ENCODE measurements at regions not wholly inside any gene's neighbourhood (a gene's known extent, or its start where the extent isn't known, plus 50 kb on each side); places are given as distances from the start of the nearest gene placed in this dataset.

DNA sequence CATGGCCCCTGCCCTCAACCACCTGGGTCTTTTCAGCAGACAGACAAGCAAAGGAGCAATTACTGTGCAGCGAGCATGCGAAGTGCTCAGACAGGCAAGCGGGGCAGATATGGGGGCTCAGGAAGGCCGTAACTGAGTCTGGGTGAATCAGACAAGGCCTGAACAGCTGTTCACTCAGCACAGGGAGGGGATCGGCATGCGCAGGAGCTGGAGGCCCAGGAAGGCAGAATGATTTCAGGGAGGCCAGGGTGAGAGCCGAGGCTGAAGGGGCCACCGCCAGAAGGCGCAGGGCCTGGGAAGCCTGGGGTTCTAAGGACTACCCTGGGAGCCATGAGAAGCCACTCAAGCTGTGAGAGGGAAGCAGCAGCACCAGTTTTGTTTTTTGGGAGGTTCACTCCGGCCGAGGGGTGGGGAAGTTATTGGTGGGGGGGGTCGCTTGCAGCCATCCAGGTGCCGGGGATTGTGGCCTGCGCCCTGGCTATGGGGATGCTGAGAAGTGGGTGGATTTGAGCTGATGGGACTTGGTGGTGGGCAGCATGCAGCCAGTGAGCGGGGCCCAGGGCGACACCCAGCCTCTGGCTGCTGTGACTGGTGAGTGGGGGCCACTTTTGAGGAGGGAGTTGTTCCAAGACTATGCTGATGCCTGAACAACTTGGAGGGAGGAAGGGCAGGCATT is 132.2 kb downstream of the TSN start:
- intact Hi-C loops (cut with micrococcal nuclease) = no loop called here
- Mint-ChIP-seq H3K9me3 (no peaks in the 10 kb centered on the region), H3K36me3 (no peaks in the 10 kb centered on the region), H3K27ac (no peak overlapping the region), H3K4me1 (peaks cover 2% of the 10 kb centered on the region), H3K4me3 (no peak overlapping the region), H3K27me3 (ENCODE audit: low read depth in 3 of 3) (peaks cover 0 to 9% (median 2%) of the 10 kb centered on the region in 3 donors)
- H3K9me3 ChIP-seq (replicated peaks in 1 of 2; ENCODE audit: control insufficient read depth in 1 of 2, insufficient read depth in 1 of 2, low read length in 2 of 2) = no peaks in the 10 kb centered on the region
- no peaks in the 10 kb centered on the region for H3K4me1 ChIP-seq (ENCODE audit: control insufficient read depth in 1 of 2, insufficient read depth in 2 of 2, low read length in 2 of 2)
- TF ChIP-seq, protein P1, sequence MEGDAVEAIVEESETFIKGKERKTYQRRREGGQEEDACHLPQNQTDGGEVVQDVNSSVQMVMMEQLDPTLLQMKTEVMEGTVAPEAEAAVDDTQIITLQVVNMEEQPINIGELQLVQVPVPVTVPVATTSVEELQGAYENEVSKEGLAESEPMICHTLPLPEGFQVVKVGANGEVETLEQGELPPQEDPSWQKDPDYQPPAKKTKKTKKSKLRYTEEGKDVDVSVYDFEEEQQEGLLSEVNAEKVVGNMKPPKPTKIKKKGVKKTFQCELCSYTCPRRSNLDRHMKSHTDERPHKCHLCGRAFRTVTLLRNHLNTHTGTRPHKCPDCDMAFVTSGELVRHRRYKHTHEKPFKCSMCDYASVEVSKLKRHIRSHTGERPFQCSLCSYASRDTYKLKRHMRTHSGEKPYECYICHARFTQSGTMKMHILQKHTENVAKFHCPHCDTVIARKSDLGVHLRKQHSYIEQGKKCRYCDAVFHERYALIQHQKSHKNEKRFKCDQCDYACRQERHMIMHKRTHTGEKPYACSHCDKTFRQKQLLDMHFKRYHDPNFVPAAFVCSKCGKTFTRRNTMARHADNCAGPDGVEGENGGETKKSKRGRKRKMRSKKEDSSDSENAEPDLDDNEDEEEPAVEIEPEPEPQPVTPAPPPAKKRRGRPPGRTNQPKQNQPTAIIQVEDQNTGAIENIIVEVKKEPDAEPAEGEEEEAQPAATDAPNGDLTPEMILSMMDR (IDR thresholded peaks at IDR 0.05) = no peak
- WGBS (ENCODE audit: insufficient coverage) = 96% methylated on average over 16 of the region's 16 CpGs
- no peak overlapping the region for H2AFZ ChIP-seq (ENCODE audit: insufficient read depth, low read depth, low read length, poor library complexity, severe bottlenecking)
- no peaks in the 10 kb centered on the region for H4K20me1 ChIP-seq (ENCODE audit: insufficient read depth, low read length)
- no peak overlapping the region for H3K4me2 ChIP-seq (replicated peaks; ENCODE audit: extremely low read depth, low read length, poor library complexity, severe bottlenecking)
- no peak for DNase-seq
- H3K9ac ChIP-seq (ENCODE audit: insufficient read depth, low read length, poor library complexity, severe bottlenecking) = no peak overlapping the region
- no peaks in the 10 kb centered on the region for H3K27me3 ChIP-seq (ENCODE audit: control insufficient read depth in 2 of 2, insufficient read depth in 2 of 2, low read length in 2 of 2)
- no peaks in the 10 kb centered on the region for H3K79me2 ChIP-seq (ENCODE audit: insufficient read depth, low read length)
- H3K27ac ChIP-seq (ENCODE audit: low read depth in 1 of 2, low read length in 2 of 2) = no peak overlapping the region
- no peaks in the 10 kb centered on the region for H3K36me3 ChIP-seq (replicated peaks in 1 of 2; ENCODE audit: control insufficient read depth in 1 of 2, insufficient read depth in 2 of 2, low read length in 2 of 2)
- no peak overlapping the region for H3K4me3 ChIP-seq (replicated peaks in 1 of 3; ENCODE audit: low read depth in 2 of 3, low read length in 3 of 3)

GRCh38 chr2:121888189-121888557 is 132.7 kb downstream of the TSN start:
- no peak overlapping the region for H3K4me3 ChIP-seq (replicated peaks in 1 of 3; ENCODE audit: low read depth in 2 of 3, low read length in 3 of 3)
- intact Hi-C loops (cut with micrococcal nuclease) = no loop called here
- no peaks in the 10 kb centered on the region for H3K9me3 Mint-ChIP-seq
- no peaks in the 10 kb centered on the region for H3K27me3 ChIP-seq (ENCODE audit: control insufficient read depth in 2 of 2, insufficient read depth in 2 of 2, low read length in 2 of 2)
- H3K4me3 Mint-ChIP-seq = no peak overlapping the region
- no peak overlapping the region for H2AFZ ChIP-seq (ENCODE audit: insufficient read depth, low read depth, low read length, poor library complexity, severe bottlenecking)
- no peak for DNase-seq
- H3K4me2 ChIP-seq (replicated peaks; ENCODE audit: extremely low read depth, low read length, poor library complexity, severe bottlenecking) = no peak overlapping the region
- H3K9ac ChIP-seq (ENCODE audit: insufficient read depth, low read length, poor library complexity, severe bottlenecking) = no peak overlapping the region
- H3K27me3 Mint-ChIP-seq (ENCODE audit: low read depth in 3 of 3) = peaks cover 0 to 9% (median 4%) of the 10 kb centered on the region in 3 donors
- H3K36me3 Mint-ChIP-seq = no peaks in the 10 kb centered on the region
- H3K27ac Mint-ChIP-seq = no peak overlapping the region
- H3K4me1 Mint-ChIP-seq = peaks cover 2% of the 10 kb centered on the region
- no peaks in the 10 kb centered on the region for H3K36me3 ChIP-seq (replicated peaks in 1 of 2; ENCODE audit: control insufficient read depth in 1 of 2, insufficient read depth in 2 of 2, low read length in 2 of 2)
- TF ChIP-seq, protein P1 (IDR thresholded peaks at IDR 0.05) = peak; percentile 50
- H3K4me1 ChIP-seq (ENCODE audit: control insufficient read depth in 1 of 2, insufficient read depth in 2 of 2, low read length in 2 of 2) = no peaks in the 10 kb centered on the region
- WGBS (ENCODE audit: insufficient coverage) = 92% methylated on average over 2 of the region's 5 CpGs
- H3K79me2 ChIP-seq (ENCODE audit: insufficient read depth, low read length) = no peaks in the 10 kb centered on the region
- H3K27ac ChIP-seq (ENCODE audit: low read depth in 1 of 2, low read length in 2 of 2) = no peak overlapping the region
- no peaks in the 10 kb centered on the region for H3K9me3 ChIP-seq (replicated peaks in 1 of 2; ENCODE audit: control insufficient read depth in 1 of 2, insufficient read depth in 1 of 2, low read length in 2 of 2)
- no peaks in the 10 kb centered on the region for H4K20me1 ChIP-seq (ENCODE audit: insufficient read depth, low read length)
